ENCODE measurements at regions not wholly inside any gene's neighbourhood (a gene's known extent, or its start where the extent isn't known, plus 50 kb on each side); places are given as distances from the start of the nearest gene placed in this dataset.

DNA sequence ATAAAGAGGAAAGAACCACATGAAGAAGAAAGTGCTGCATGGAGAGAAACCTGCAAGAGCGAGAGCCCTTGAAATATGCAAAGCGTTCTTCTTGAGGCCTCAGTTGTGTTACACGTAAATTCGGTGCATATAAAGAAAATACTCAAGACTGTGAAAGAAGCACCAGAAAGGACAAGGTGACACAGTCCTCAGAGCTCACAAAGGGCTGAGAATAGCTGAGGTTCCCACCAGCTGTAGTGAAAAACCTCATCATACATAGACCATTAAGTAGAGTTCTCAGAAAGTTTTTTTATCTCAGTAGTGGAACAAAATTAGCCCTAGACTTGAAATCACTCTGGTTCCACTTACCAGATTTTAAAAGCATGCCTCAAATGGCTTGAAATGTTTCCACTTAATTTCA lies 980.7 kb upstream of the CRIM1 start:
- no peak for DNase-seq
- Histone ChIP-seq H3K27ac (no peak overlapping the region), H3K4me3 (no peak overlapping the region), H3K36me3 (no peaks in the 10 kb centered on the region), H3K9me3 (no peaks in the 10 kb centered on the region), H3K4me1 (no peaks in the 10 kb centered on the region), H3K27me3 (no peaks in the 10 kb centered on the region)
- TF ChIP-seq, protein P1, sequence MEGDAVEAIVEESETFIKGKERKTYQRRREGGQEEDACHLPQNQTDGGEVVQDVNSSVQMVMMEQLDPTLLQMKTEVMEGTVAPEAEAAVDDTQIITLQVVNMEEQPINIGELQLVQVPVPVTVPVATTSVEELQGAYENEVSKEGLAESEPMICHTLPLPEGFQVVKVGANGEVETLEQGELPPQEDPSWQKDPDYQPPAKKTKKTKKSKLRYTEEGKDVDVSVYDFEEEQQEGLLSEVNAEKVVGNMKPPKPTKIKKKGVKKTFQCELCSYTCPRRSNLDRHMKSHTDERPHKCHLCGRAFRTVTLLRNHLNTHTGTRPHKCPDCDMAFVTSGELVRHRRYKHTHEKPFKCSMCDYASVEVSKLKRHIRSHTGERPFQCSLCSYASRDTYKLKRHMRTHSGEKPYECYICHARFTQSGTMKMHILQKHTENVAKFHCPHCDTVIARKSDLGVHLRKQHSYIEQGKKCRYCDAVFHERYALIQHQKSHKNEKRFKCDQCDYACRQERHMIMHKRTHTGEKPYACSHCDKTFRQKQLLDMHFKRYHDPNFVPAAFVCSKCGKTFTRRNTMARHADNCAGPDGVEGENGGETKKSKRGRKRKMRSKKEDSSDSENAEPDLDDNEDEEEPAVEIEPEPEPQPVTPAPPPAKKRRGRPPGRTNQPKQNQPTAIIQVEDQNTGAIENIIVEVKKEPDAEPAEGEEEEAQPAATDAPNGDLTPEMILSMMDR (IDR thresholded peaks at IDR 0.05), result no peak
- no peak for TF ChIP-seq POLR2A (IDR thresholded peaks at IDR 0.05)

- no peaks in the 10 kb centered on the region for H3K36me3 ChIP-seq
- H3K4me3 ChIP-seq, result no peak overlapping the region
- H3K27ac ChIP-seq, result no peak overlapping the region
- no peak for DNase-seq
- no peak for TF ChIP-seq POLR2A (IDR thresholded peaks at IDR 0.05)
- TF ChIP-seq, protein P1 (IDR thresholded peaks at IDR 0.05), result no peak
- H3K9me3 ChIP-seq, result no peaks in the 10 kb centered on the region
- H3K4me1 ChIP-seq, result no peaks in the 10 kb centered on the region
- no peaks in the 10 kb centered on the region for H3K27me3 ChIP-seq
These were observed 989.7 kb upstream of the CRIM1 start for GRCh38 chr2:35365859-35366258.

- H3K27me3 ChIP-seq, result no peaks in the 10 kb centered on the region
- DNase-seq, result no peak
These were observed 999.2 kb upstream of the CRIM1 start for GRCh38 chr2:35356332-35356731.

GRCh38 chr2:35355056-35355455 lies 1000.5 kb upstream of the CRIM1 start:
- no peak for DNase-seq
- H3K27me3 ChIP-seq, result no peaks in the 10 kb centered on the region
- TF ChIP-seq, protein P1 (IDR thresholded peaks at IDR 0.05), result no peak
- TF ChIP-seq POLR2A (IDR thresholded peaks at IDR 0.05), result no peak
- H3K4me3 ChIP-seq, result no peak overlapping the region
- H3K36me3 ChIP-seq, result no peaks in the 10 kb centered on the region
- no peaks in the 10 kb centered on the region for H3K4me1 ChIP-seq
- no peaks in the 10 kb centered on the region for H3K9me3 ChIP-seq
- no peak overlapping the region for H3K27ac ChIP-seq

More at GRCh38 chr2:35356332-35356731, 999.2 kb upstream of the CRIM1 start:
- H3K27ac ChIP-seq, result no peak overlapping the region
- H3K9me3 ChIP-seq, result no peaks in the 10 kb centered on the region
- H3K4me3 ChIP-seq, result no peak overlapping the region
- no peaks in the 10 kb centered on the region for H3K4me1 ChIP-seq
- no peaks in the 10 kb centered on the region for H3K36me3 ChIP-seq
- TF ChIP-seq POLR2A (IDR thresholded peaks at IDR 0.05), result no peak
- TF ChIP-seq, protein P1 (IDR thresholded peaks at IDR 0.05), result no peak

DNA sequence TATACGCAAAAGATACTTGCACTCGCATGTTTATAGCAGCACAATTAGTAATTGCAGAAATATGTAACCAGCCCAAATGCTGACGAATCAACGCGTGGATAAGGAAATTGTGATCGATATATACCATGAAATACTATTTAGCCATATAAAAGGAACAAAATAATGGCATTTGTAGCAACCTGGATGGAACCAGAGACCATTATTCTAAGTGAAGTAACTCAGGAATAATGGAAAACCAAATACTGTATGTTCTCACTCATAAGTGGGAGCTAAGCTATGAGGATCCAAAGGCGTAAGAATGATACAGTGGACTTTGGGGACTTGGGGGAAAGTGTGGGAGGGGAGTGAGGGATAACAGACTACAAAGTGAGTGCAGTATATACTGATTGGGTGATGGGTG lies 1008.0 kb upstream of the CRIM1 start:
- Histone ChIP-seq H3K9me3 (no peaks in the 10 kb centered on the region), H3K27me3 (no peaks in the 10 kb centered on the region), H3K36me3 (no peaks in the 10 kb centered on the region), H3K4me3 (no peak overlapping the region), H3K27ac (no peak overlapping the region), H3K4me1 (no peaks in the 10 kb centered on the region)
- TF ChIP-seq, protein P1 (IDR thresholded peaks at IDR 0.05), result no peak
- no peak for TF ChIP-seq POLR2A (IDR thresholded peaks at IDR 0.05)
- no peak for DNase-seq

- DNase-seq, result no peak
- H3K36me3 ChIP-seq, result no peaks in the 10 kb centered on the region
- H3K9me3 ChIP-seq, result no peaks in the 10 kb centered on the region
- no peaks in the 10 kb centered on the region for H3K4me1 ChIP-seq
- H3K4me3 ChIP-seq, result no peak overlapping the region
- no peaks in the 10 kb centered on the region for H3K27me3 ChIP-seq
- TF ChIP-seq, protein P1 (IDR thresholded peaks at IDR 0.05), result no peak
- TF ChIP-seq POLR2A (IDR thresholded peaks at IDR 0.05), result no peak
- H3K27ac ChIP-seq, result no peak overlapping the region
These were observed 1012.4 kb upstream of the CRIM1 start for GRCh38 chr2:35343135-35343534.
